Immature natural killer cell (primary cell): ENCODE measurements at regions not wholly inside any gene's neighbourhood (a gene's known extent, or its start where the extent isn't known, plus 50 kb on each side); places are given as distances from the start of the nearest gene placed in this dataset.

ENCODE experiments used
- DNase-seq, 3 donors: peaks; one replicate each; pipeline ENCODE4 v3.0.0; 2022; ENCODE audit warnings: mixed read lengths in 1 of 3
- H3K27ac Mint-ChIP-seq, 6 donors: one replicate each; pipeline ENCODE4 v1.8.0; 2020; ENCODE audit warnings: mixed read lengths in 6 of 6, mild to moderate bottlenecking in 5 of 6, inconsistent platforms in 4 of 6, moderate library complexity in 3 of 6
- H3K27me3 Mint-ChIP-seq, 3 donors: one replicate each; pipeline ENCODE4 v1.8.0; 2020 to 2021; ENCODE audit warnings: low read depth in 3 of 3, mild to moderate bottlenecking in 3 of 3, mixed read lengths in 3 of 3, moderate library complexity in 3 of 3, inconsistent platforms in 1 of 3
- H3K36me3 Mint-ChIP-seq, 3 donors: one replicate each; pipeline ENCODE4 v1.8.0; 2020; ENCODE audit warnings: mixed read lengths in 3 of 3, inconsistent platforms in 2 of 3, mild to moderate bottlenecking in 2 of 3
- H3K4me1 Mint-ChIP-seq, 2 donors: one replicate each; pipeline ENCODE4 v1.8.0; 2020; ENCODE audit warnings: inconsistent platforms in 2 of 2, mild to moderate bottlenecking in 2 of 2, mixed read lengths in 2 of 2, moderate library complexity in 1 of 2
- H3K4me3 Mint-ChIP-seq, 5 donors: one replicate each; pipeline ENCODE4 v1.8.0; 2020; ENCODE audit warnings: mild to moderate bottlenecking in 5 of 5, mixed read lengths in 5 of 5, inconsistent platforms in 3 of 5, moderate library complexity in 3 of 5
- H3K9me3 Mint-ChIP-seq, 6 donors: one replicate each; pipeline ENCODE4 v1.8.0; 2020; ENCODE audit warnings: mild to moderate bottlenecking in 6 of 6, mixed read lengths in 6 of 6, inconsistent platforms in 4 of 6, moderate library complexity in 3 of 6

GRCh38 chr18:68504441-68505177 is 210.3 kb downstream of the TMX3 start:
- Mint-ChIP-seq H3K36me3 (no peaks in the 10 kb centered on the region), H3K4me3 (no peak overlapping the region), H3K27ac (no peak overlapping the region), H3K9me3 (peaks cover 0 to 7% (median 3%) of the 10 kb centered on the region in 6 donors), H3K4me1 (no peaks in the 10 kb centered on the region), H3K27me3 (peaks cover 0 to 2% (median 0%) of the 10 kb centered on the region in 3 donors)
- DNase-seq = no peak

- H3K36me3 Mint-ChIP-seq = no peaks in the 10 kb centered on the region
- H3K4me1 Mint-ChIP-seq = no peaks in the 10 kb centered on the region
- no peak overlapping the region for H3K4me3 Mint-ChIP-seq
- H3K27me3 Mint-ChIP-seq = peaks cover 0 to 2% (median 0%) of the 10 kb centered on the region in 3 donors
- no peak overlapping the region for H3K27ac Mint-ChIP-seq
- peaks cover 0 to 5% (median 1%) of the 10 kb centered on the region in 6 donors for H3K9me3 Mint-ChIP-seq
- DNase-seq = no peak
Observed at GRCh38 chr18:68500556-68500955, 214.4 kb downstream of the TMX3 start.

- Mint-ChIP-seq H3K27ac (no peak overlapping the region), H3K27me3 (no peaks in the 10 kb centered on the region), H3K36me3 (no peaks in the 10 kb centered on the region), H3K4me1 (no peaks in the 10 kb centered on the region), H3K4me3 (no peak overlapping the region), H3K9me3 (peaks cover 0 to 3% (median under 1%) of the 10 kb centered on the region in 6 donors)
- DNase-seq = no peak
Observed at GRCh38 chr18:68499141-68499540, 215.8 kb downstream of the TMX3 start.

- no peaks in the 10 kb centered on the region for H3K27me3 Mint-ChIP-seq
- no peak for DNase-seq
- peaks cover 0 to 3% (median 0%) of the 10 kb centered on the region in 6 donors for H3K9me3 Mint-ChIP-seq
- no peak overlapping the region for H3K27ac Mint-ChIP-seq
- H3K4me3 Mint-ChIP-seq = no peak overlapping the region
- no peaks in the 10 kb centered on the region for H3K36me3 Mint-ChIP-seq
- H3K4me1 Mint-ChIP-seq = no peaks in the 10 kb centered on the region
Observed at GRCh38 chr18:68498636-68499035, 216.3 kb downstream of the TMX3 start.

- H3K4me1 Mint-ChIP-seq = no peaks in the 10 kb centered on the region
- H3K27me3 Mint-ChIP-seq = no peaks in the 10 kb centered on the region
- no peak overlapping the region for H3K27ac Mint-ChIP-seq
- peaks cover 0 to 3% (median 0%) of the 10 kb centered on the region in 6 donors for H3K9me3 Mint-ChIP-seq
- no peak overlapping the region for H3K4me3 Mint-ChIP-seq
- H3K36me3 Mint-ChIP-seq = no peaks in the 10 kb centered on the region
- no peak for DNase-seq
Observed at GRCh38 chr18:68498185-68498584, 216.7 kb downstream of the TMX3 start.

GRCh38 chr18:68494802-68495581 is 219.9 kb downstream of the TMX3 start:
- Mint-ChIP-seq H3K4me3 (no peak overlapping the region), H3K4me1 (no peaks in the 10 kb centered on the region), H3K9me3 (peaks cover 0 to 3% (median under 1%) of the 10 kb centered on the region in 6 donors), H3K27me3 (no peaks in the 10 kb centered on the region), H3K27ac (no peak overlapping the region), H3K36me3 (no peaks in the 10 kb centered on the region)
- no peak for DNase-seq

- H3K9me3 Mint-ChIP-seq = peaks cover 0 to 13% (median 2%) of the 10 kb centered on the region in 6 donors
- H3K36me3 Mint-ChIP-seq = no peaks in the 10 kb centered on the region
- no peaks in the 10 kb centered on the region for H3K4me1 Mint-ChIP-seq
- H3K4me3 Mint-ChIP-seq = no peak overlapping the region
- DNase-seq = no peak
- H3K27me3 Mint-ChIP-seq = no peaks in the 10 kb centered on the region
- no peak overlapping the region for H3K27ac Mint-ChIP-seq
Observed at GRCh38 chr18:68489013-68489792, 225.7 kb downstream of the TMX3 start.

- Mint-ChIP-seq H3K9me3 (peaks cover 0 to 23% (median 4%) of the 10 kb centered on the region in 6 donors), H3K4me3 (no peak overlapping the region), H3K27me3 (peaks cover 0 to 2% (median 0%) of the 10 kb centered on the region in 3 donors), H3K27ac (no peak overlapping the region), H3K4me1 (no peaks in the 10 kb centered on the region), H3K36me3 (no peaks in the 10 kb centered on the region)
- no peak for DNase-seq
Observed at GRCh38 chr18:68484241-68484640, 230.7 kb downstream of the TMX3 start.

GRCh38 chr18:68482815-68483214 is 232.1 kb downstream of the TMX3 start:
- no peaks in the 10 kb centered on the region for H3K36me3 Mint-ChIP-seq

GRCh38 chr18:68480196-68480595 is 234.7 kb downstream of the TMX3 start:
- no peak overlapping the region for H3K27ac Mint-ChIP-seq
- no peaks in the 10 kb centered on the region for H3K36me3 Mint-ChIP-seq
- H3K4me3 Mint-ChIP-seq = no peak overlapping the region
- no peaks in the 10 kb centered on the region for H3K4me1 Mint-ChIP-seq
- no peak for DNase-seq
- peaks cover 0 to 10% (median 3%) of the 10 kb centered on the region in 6 donors for H3K9me3 Mint-ChIP-seq
- peaks cover 0 to 2% (median 0%) of the 10 kb centered on the region in 3 donors for H3K27me3 Mint-ChIP-seq

More at GRCh38 chr18:68482815-68483214, 232.1 kb downstream of the TMX3 start:
- Mint-ChIP-seq H3K4me3 (no peak overlapping the region), H3K4me1 (no peaks in the 10 kb centered on the region), H3K27ac (no peak overlapping the region), H3K27me3 (peaks cover 0 to 2% (median 0%) of the 10 kb centered on the region in 3 donors), H3K9me3 (peaks cover 0 to 20% (median 4%) of the 10 kb centered on the region in 6 donors)
- DNase-seq = no peak

GRCh38 chr18:68478246-68478645 is 236.7 kb downstream of the TMX3 start:
- no peaks in the 10 kb centered on the region for H3K4me1 Mint-ChIP-seq
- no peak for DNase-seq
- no peak overlapping the region for H3K27ac Mint-ChIP-seq
- no peak overlapping the region for H3K4me3 Mint-ChIP-seq
- H3K9me3 Mint-ChIP-seq = peaks cover 0 to 5% (median 3%) of the 10 kb centered on the region in 6 donors
- no peaks in the 10 kb centered on the region for H3K36me3 Mint-ChIP-seq
- H3K27me3 Mint-ChIP-seq = peaks cover 0 to 2% (median 0%) of the 10 kb centered on the region in 3 donors

- no peak for DNase-seq
- Mint-ChIP-seq H3K4me1 (no peaks in the 10 kb centered on the region), H3K9me3 (peaks cover 0 to 5% (median 0%) of the 10 kb centered on the region in 6 donors), H3K4me3 (no peak overlapping the region), H3K27ac (no peak overlapping the region), H3K27me3 (peaks cover 0 to 4% (median 0%) of the 10 kb centered on the region in 3 donors), H3K36me3 (no peaks in the 10 kb centered on the region)
Observed at GRCh38 chr18:68475883-68476282, 239.0 kb downstream of the TMX3 start.

- Mint-ChIP-seq H3K4me1 (no peaks in the 10 kb centered on the region), H3K36me3 (no peaks in the 10 kb centered on the region), H3K4me3 (no peak overlapping the region), H3K9me3 (peaks cover 0 to 16% (median 3%) of the 10 kb centered on the region in 6 donors), H3K27ac (no peak overlapping the region), H3K27me3 (peaks cover 0 to 2% (median 0%) of the 10 kb centered on the region in 3 donors)
- no peak for DNase-seq
Observed at GRCh38 chr18:68472701-68473295, 242.1 kb downstream of the TMX3 start.
